COLO829 (cell line): ENCODE measurements at regions not wholly inside any gene's neighbourhood (a gene's known extent, or its start where the extent isn't known, plus 50 kb on each side); places are given as distances from the start of the nearest gene placed in this dataset.

ENCODE experiments used
- DNase-seq: peaks from one replicate; pipeline ENCODE4 v3.0.0; 2012; ENCODE audit warnings: low spot score

DNA sequence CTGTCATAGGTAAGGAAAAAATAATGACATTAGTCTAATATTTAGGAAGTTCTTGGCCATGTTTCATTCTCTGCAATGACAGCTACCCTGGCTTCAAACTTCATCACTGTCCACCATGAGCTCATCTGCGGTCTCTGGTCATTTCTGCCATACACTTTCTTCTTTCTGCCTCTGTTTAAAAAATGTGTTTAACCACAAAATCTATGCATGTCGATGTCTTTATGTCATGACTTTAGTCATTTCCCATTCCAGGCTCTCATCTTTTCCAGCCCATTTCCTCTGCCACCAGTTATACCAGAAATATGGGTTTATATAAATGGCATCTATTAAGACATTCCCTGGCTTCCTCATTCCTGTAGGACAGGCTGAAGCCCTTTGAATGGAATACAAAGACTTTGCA is 68.5 kb upstream of the DUSP10 start:
- no peak for DNase-seq

DNA sequence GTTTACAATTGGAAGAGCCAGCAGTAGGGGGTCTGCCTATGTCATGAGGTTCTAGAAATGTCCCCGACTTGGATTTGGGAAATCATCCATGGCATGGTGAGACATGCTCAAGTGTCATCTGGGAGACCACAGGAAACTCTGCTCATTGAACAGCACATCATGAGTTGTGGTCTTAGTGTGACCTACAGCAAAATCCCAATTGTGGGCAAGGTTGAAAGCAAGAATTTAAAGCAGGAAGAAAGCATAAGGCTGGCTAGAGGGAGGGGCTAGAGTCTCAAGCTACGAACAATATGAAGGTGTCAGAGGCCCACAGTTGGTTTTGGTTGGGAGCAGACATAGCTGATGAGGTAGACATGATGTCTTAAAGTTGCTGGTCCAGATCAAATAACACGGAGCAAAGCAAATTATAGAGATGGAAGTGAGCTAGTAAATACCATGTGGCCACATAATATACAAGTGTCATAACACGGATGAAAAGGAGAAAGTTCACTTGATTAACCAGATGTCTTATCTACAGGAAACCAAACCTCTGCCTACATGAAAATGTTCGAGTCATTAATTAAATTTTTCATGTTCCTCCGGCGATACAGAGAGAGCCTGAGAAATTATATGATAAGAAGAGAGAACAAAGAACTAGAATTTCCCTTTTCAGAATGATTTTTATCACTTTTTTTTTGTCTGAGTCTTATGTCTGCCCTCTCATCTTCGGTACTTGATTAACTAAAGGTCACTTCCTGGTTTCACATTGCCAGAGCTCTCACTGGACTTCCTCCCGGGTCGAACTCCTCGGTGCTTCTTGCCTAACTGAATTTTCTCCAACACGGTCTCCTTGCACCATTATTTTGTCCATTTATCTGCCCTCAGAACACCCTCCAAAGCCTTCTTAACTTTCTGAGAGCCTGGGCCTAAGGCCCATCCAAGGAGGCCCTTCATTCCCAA is 67.5 kb upstream of the DUSP10 start:
- DNase-seq, result no peak

DNA sequence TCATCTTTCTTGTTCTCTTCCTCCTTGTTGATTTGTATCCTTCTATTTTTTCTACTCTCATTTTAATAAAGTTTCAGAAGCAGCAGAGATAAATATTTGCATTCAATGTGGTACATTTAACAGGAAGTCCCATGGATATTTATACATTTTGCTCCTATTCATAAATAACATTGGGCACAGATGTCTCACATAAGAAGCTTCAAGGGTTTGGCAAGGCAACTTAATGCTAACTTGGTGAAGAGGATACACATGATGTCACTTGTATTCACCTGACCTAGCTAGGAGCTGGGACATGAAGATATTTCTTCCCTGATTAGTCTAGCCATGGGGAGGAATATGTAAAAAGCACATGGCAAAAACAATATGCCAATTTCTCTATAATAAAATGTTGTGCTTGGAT is 65.1 kb upstream of the DUSP10 start:
- DNase-seq, result no peak

DNA sequence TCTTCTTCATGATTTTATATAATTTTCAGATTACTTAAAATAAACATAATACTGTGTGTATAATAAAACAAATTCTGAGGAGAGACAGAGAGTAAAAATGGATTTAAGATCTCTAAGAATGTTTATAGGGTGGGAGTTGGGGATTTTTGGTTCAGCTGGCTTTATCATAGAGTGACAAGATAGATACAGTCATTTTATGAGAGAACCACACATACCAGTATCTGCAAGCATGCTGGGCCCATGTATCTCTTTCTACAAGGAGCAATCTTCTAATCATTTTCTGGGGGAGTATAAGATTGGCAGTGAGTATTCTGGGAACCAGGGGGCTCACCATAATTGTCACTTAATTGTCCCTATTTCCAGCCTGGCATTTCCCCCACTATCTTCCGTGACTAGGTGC is 64.3 kb upstream of the DUSP10 start:
- DNase-seq, result no peak

DNA sequence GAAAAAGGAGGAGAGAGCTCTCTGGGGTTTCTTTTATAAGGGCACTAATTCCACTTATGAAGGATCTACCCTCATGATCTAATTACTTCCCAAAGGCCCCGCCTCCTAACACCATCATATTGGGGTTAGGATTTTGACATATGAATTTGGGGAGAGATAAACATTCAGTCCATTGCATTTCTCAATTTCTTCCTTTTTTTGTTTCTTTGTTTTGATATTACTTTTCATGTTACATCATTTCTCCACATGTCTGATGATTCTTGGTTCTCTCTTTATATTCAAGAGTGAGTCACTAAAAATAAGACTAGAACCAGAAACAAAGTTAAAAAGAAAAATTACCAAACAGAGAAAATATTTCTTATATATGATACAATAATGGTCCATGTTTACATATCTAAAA is 63.2 kb upstream of the DUSP10 start:
- DNase-seq, result no peak

DNA sequence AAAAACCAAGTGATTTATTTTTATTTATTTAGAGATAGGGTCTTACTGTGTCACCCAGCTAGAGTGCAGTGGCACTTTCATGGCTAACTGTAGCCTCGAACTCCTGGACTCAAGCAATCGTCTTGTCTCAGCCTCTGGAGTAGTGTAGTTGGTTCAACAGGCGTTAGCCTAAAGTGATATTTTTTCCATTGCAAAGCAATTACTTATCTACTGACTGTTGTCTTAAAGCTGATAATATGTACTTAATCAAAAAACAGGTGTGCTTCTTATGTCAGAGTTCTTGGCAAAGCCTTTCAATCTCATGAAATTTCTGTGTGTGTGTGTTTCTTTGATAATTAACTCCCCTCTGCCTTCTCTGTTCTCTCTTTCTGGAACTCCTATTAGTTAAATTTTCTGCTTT is 62.4 kb upstream of the DUSP10 start:
- DNase-seq, result no peak

DNA sequence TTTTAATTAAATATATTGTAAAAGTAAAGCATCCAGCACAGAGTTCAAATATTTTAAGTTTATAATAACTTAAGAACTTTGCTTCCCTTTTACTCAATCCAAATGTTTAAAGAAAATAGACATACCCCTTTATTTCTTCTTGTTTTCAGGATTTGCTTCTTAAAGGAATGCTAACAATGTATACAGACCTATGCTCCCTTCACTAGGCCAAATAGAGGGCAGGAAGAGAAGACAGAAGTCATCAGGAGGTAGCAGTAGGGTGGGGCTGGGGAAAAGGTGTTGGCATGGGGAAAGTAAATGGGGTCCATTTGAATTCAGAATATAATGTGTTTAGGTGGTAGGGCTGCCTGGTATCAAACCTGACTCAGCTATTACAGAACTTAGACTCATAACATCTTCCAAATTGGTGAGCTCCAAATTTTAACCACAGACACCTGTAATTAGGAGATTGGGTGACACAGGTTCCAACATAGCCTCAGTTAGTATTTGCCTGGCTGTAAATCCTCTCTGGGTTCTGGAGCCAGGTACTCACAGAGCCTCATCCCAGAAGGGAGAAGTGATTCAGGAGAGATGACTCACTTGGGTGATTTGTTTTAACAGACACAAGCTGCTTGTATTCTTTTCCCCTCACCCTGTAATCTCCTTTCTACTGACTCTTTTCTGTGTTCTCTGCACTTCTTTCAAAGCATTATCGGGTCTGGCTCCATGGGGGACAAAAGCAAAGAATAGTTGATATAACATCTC is 60.1 kb upstream of the DUSP10 start:
- DNase-seq, result peak; percentile 77

DNA sequence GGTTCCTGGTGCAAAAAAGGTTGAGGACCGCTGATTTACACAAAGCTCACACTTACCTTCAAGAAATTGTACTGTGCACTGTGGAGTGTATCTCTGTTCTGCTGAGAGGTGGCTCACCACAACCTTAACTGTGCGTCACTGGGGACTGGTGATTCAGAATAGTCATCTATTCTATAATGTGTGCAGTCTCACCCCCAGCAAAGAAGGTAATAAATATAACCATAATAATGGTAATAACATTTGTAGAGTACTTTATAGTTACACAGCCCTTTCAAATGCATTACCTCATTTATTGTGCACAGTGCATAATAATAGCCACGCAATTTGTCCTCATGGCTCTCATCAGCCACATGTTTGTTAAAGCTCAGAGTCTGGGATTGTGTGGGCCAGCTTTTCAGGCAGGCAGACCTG is 59.4 kb upstream of the DUSP10 start:
- DNase-seq, result no peak

DNA sequence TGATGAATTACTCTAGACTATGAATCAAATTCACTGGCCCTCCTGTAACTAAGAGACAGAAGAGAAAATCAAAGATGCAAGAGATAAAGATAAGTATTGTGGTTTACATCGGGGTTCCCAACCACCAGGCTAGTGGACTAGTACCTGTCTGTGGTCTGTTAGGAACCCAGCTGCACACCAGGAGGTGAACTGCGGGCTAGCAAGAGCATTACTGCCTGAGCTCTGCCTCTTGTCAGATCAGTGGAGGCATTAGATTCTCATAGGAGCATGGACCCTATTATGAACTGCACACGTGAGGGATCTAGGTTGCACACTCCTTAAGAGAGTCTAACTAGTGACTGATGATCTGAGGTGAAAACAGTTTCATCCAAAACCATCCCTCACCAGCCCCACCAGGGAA is 58.9 kb upstream of the DUSP10 start:
- DNase-seq, result no peak

DNA sequence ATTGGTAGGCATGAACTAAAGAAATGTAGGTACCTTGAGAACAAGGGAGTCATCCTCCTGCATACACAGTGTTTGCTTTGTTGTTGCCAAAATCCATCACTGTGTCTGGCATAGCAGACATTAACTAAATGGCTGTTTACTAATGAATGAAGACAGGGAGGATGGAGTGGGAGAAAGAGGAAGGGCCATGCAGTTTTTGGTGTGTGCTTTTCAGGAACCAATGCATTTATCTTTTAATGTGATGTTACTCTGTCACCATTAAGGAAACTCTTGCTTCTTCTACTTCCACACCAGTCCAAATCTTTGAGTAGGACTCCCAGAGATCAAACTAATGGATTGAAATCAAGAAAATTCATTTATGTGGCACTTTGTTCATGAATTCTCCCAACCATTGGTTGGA is 55.6 kb upstream of the DUSP10 start:
- no peak for DNase-seq

DNA sequence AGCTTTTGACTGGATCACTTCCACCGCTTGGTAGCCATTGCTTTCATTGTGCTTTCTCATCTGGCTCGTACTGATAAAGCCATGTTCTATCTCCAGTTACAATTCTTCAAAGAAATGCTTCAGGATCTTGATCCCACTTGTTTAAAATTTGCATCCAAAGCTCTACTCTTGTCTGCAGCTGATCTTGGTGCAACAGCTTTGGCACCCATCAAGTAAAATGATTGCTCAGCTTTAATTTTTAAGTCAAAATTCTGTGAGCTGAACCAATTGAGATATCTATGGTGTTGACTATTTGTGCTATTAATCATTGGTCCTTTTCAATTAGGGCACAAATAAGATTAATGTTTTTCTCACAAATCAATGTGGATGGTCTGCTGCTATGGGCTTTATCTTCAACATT is 54.8 kb upstream of the DUSP10 start:
- DNase-seq, result no peak

DNA sequence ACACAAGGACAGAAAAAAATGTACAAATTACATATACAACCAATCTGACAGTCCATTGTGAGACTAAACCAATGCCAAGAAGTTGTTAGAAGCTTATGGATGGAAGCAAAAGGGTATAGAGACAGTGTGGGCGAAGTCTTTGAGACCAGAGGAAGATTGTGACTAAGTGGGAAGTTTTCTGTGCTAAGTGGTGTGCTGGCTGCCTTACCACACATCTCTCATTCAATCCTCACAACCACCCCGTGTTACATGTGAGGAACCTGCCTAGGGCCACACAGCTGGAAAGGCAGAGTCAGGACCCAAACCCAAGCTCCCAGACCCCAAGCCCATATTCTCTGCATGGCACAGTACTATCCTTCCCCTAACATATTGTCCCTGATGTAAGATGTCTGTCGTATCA is 53.5 kb upstream of the DUSP10 start:
- no peak for DNase-seq

DNA sequence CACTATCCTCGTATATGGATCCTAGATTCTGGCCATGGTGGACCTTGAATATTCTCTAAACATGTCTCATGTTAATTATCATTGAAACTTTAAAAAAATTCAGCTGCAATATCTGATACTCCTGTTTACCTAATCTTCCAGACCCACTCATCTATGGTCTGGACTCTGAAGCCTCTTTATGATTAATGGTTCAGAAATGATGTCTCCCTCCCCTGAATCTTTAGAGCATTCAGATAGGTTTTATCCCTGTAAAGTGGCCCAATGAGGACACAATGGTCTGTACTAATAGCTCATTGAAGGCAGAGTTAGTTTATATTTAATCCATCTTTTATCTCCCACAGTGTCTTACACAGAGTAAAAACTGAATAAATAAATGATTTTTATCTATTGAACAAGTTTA is 53.0 kb upstream of the DUSP10 start:
- no peak for DNase-seq

DNA sequence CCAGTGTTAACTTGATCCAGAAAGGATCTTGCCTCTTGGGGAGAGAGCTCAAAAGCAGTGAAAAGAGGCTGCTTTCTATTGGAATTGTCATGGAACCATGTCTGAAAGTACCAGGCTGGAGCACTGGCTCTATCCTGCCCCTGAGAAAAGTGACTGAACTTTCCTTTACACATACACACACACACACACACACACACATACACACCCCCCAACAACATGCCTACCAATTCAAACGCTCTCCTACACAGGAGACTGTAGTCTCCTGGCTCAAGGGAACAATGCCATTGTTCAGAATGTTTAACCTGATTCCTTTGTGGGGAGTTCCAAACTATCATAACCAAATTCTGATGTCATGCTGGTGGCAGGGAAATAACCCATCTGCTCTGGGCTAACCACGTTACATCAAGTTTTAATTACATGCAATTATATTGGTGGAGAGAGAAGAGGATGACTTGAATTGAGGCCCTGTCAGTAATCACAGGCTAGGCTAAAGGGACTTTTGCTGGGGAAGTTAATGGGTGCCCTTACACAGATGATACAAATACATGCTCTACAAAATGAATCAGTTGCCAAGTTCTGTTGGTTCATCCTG is 52.3 kb upstream of the DUSP10 start:
- DNase-seq, result no peak

DNA sequence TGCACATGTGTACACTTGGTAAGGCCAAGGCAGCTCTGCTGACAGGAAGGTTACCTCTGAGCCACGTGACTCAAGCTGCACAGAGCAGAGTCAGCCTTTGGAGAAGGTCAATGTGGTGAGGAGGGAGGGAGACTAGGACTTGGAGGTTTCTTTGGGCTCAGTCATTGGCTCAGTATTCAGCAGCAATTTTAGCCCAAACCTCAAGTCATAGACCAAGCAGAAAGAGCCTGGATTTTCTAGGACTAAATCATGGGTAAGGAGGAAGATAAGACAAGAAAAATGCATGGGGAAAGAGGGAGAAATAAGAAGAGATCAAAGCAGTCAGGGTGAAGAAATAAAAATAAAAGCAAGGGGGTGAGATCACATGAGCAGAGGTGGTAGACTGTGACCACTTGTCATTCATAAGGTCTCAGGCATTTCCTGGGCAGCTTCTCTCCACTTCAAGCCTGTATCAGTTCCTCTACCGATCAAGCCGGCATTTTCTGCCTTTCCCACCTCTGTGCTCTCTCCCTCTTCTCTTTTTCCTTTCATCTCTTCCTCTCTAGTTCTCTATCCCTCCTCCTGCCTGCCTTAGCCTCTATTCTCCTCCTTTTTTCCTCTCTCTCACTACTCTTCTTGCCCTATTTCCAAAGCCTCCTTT is 51.7 kb upstream of the DUSP10 start:
- no peak for DNase-seq

DNA sequence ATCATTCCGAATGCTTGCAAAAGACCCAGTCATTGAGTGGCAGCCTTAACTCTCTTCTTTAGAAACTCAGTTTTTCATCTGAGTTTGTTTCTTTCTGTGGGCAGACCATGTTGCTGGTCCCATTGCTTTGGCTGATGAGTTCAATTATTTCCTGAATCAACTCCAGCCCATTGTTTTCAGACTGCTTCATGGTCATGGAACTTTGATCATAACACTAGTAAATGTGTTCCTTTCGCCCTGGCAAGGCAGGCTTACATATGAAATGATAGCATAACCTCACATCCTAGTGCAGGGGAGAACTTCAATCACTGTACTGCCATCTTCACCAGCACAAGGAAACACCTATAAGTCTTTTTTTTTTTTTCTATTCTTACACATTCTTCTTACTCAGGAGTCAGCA is 50.0 kb upstream of the DUSP10 start:
- no peak for DNase-seq
